ENCODE measurements at regions not wholly inside any gene's neighbourhood (a gene's known extent, or its start where the extent isn't known, plus 50 kb on each side); places are given as distances from the start of the nearest gene placed in this dataset.

DNA sequence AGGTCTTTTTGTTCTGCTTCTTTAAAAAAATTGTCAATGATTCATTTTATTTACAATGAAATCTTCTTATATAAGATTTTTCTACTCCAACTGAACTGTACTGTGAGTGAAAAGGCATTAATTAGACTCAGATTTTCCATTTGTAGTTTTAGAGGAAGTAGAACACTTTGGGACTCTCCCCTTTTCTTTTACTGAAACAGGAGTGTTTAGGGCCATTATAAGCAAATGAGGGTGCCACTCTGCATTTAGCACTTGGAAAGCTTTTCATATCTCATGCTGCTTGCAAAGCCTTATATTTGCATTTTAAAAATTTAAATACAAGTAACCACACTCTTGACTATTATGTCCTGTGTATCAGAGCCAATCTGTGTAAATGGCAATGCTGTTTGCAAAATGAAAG is 584.3 kb downstream of the KLHL13 start:
- Mint-ChIP-seq H3K9me3 (peaks cover 26% of the 10 kb centered on the region), H3K27ac (no peak overlapping the region), H3K36me3 (no peaks in the 10 kb centered on the region), H3K27me3 (ENCODE audit: low read depth) (no peaks in the 10 kb centered on the region), H3K4me3 (no peak overlapping the region), H3K4me1 (no peaks in the 10 kb centered on the region)
- DNase-seq (ENCODE audit: low spot score in 2 of 2, unreplicated experiment in 2 of 2) = no peak
- TF ChIP-seq, protein P1, sequence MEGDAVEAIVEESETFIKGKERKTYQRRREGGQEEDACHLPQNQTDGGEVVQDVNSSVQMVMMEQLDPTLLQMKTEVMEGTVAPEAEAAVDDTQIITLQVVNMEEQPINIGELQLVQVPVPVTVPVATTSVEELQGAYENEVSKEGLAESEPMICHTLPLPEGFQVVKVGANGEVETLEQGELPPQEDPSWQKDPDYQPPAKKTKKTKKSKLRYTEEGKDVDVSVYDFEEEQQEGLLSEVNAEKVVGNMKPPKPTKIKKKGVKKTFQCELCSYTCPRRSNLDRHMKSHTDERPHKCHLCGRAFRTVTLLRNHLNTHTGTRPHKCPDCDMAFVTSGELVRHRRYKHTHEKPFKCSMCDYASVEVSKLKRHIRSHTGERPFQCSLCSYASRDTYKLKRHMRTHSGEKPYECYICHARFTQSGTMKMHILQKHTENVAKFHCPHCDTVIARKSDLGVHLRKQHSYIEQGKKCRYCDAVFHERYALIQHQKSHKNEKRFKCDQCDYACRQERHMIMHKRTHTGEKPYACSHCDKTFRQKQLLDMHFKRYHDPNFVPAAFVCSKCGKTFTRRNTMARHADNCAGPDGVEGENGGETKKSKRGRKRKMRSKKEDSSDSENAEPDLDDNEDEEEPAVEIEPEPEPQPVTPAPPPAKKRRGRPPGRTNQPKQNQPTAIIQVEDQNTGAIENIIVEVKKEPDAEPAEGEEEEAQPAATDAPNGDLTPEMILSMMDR (IDR thresholded peaks at IDR 0.05; ENCODE audit: unreplicated experiment) = no peak

DNA sequence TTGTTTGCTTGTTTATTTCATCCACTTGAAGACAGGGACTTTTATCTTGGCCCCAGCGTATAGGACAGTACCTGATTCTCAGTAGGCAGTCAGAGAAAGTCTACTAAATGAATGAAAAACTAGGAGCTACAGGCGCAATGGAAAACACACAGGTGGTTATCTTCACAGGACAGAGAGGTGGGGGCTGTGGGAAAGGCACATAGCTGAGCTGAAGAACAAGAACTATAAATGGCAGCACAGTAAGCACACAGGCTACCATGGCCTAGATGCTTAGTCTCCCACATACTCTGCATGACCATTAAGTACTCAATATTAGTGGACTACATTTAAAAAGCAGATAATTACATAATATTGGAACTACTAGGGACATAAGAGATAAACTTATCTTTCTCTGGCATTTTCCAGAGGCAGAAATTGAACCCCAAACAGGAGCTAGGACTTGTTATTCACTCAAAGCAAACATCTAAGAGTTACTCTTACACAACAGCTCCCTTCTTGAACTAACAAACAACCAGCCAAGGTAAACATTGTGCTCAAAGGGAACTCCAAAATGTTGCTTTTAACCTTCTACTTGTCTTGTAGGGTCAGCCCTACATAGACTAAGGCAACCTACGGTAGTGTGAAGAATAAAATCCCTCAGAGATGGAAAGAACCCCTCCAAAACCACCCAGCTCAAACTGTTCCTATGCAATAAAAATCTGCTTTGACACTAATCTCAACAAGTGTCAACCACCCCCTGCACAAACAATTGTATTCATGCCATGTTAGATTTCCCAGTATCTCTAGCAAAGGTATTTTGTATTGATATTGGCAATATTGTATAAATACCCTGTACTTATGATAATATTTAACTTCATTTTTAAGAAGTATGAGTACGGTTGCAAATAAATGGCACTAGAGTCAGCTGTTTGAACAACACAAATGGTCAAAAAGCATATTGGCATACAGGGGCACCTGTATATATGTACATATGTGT is 593.6 kb downstream of the KLHL13 start:
- no peaks in the 10 kb centered on the region for H3K9me3 Mint-ChIP-seq
- H3K4me3 Mint-ChIP-seq = no peak overlapping the region
- H3K27ac Mint-ChIP-seq = no peak overlapping the region

DNA sequence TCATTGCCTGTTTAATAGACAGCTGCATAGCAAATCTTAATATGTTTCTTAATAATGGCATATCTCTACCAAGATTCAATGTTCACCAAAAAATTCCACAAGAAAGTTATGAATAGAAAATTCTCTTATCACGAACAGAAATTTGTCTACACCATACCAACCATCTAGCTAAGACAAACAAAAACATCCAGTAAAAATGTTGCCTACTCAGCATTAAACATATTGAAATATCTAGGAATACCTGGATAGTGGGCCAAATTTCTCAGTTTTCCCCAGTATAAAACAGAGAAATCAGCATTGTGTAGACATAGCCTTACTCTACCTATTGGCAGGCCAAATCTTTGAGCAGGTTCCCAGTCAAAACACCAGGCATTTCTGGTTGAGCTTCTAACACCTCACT is 598.6 kb downstream of the KLHL13 start:
- H3K27me3 Mint-ChIP-seq (ENCODE audit: low read depth) = no peaks in the 10 kb centered on the region

More for the DNA sequence above, 593.6 kb downstream of the KLHL13 start:
- DNase-seq (ENCODE audit: low spot score in 2 of 2, unreplicated experiment in 2 of 2) = no peak
- no peaks in the 10 kb centered on the region for H3K27me3 Mint-ChIP-seq (ENCODE audit: low read depth)
- H3K4me1 Mint-ChIP-seq = no peaks in the 10 kb centered on the region
- H3K36me3 Mint-ChIP-seq = no peaks in the 10 kb centered on the region
- TF ChIP-seq, protein P1 (IDR thresholded peaks at IDR 0.05; ENCODE audit: unreplicated experiment) = no peak

DNA sequence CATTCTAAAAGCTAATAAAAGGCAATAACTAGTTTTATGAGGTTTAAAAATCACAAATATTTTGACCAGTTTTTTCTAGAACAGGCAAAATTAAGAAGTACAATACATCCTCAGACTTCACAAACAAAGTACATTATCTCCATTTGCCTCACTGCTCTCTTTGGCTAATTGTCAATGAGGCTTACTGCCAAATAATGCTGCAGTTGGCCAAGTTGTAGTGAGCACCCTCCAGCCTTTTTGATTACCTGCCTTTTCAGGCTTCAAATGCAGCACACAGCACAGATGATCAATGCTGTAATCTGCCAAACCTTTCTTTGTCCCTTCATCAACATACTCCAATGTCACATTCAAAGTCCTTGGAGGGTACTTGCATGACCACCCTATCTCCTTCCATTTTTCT is 605.2 kb downstream of the KLHL13 start:
- Mint-ChIP-seq H3K27me3 (ENCODE audit: low read depth) (no peaks in the 10 kb centered on the region), H3K4me3 (no peak overlapping the region), H3K4me1 (no peaks in the 10 kb centered on the region), H3K36me3 (no peaks in the 10 kb centered on the region), H3K27ac (no peak overlapping the region), H3K9me3 (no peaks in the 10 kb centered on the region)
- DNase-seq (ENCODE audit: low spot score in 2 of 2, unreplicated experiment in 2 of 2) = no peak
- TF ChIP-seq, protein P1 (IDR thresholded peaks at IDR 0.05; ENCODE audit: unreplicated experiment) = no peak

More for the DNA sequence above, 598.6 kb downstream of the KLHL13 start:
- Mint-ChIP-seq H3K9me3 (no peaks in the 10 kb centered on the region), H3K4me3 (no peak overlapping the region), H3K27ac (no peak overlapping the region), H3K4me1 (no peaks in the 10 kb centered on the region), H3K36me3 (no peaks in the 10 kb centered on the region)
- DNase-seq (ENCODE audit: low spot score in 2 of 2, unreplicated experiment in 2 of 2) = no peak
- TF ChIP-seq, protein P1 (IDR thresholded peaks at IDR 0.05; ENCODE audit: unreplicated experiment) = no peak

DNA sequence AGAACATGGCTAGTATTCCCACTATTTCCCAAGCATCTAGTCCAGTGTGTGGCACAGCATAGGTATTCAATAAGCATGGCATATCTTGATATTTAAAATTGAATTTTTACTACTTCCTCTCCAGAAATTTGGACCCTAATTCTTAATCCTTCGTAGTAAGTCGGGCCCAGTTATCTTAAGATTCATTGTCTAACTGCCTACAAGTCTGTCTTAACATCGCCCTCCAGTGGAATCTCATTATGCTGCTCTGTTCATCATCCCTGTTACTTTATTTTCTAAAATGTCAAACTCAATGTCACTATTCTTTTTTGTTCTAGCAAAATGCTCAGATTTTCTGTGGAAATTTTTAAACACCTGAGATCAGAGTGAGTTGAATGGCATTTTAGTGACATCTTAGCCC is 606.2 kb downstream of the KLHL13 start:
- TF ChIP-seq, protein P1 (IDR thresholded peaks at IDR 0.05; ENCODE audit: unreplicated experiment) = no peak
- no peak overlapping the region for H3K27ac Mint-ChIP-seq
- peaks cover 1% of the 10 kb centered on the region for H3K9me3 Mint-ChIP-seq
- H3K4me1 Mint-ChIP-seq = no peaks in the 10 kb centered on the region
- no peaks in the 10 kb centered on the region for H3K27me3 Mint-ChIP-seq (ENCODE audit: low read depth)
- DNase-seq (ENCODE audit: low spot score in 2 of 2, unreplicated experiment in 2 of 2) = no peak
- H3K36me3 Mint-ChIP-seq = no peaks in the 10 kb centered on the region
- H3K4me3 Mint-ChIP-seq = no peak overlapping the region

Data from mesothelial cell of epicardium (in vitro differentiated cells).